HCT116 (cell line): ENCODE measurements at regions not wholly inside any gene's neighbourhood (a gene's known extent, or its start where the extent isn't known, plus 50 kb on each side); places are given as distances from the start of the nearest gene placed in this dataset.

Source experiments
- ATAC-seq: fragments of 200-7000 bp; cut with Tn5 transposase; 2 replicates; pipeline ENCODE4 v1.9.1; 2020; ENCODE audit warnings: mild to moderate bottlenecking, moderate library complexity
- BruUV-seq: library from RNA; stranded (reverse); fragments of 400-500 nt; replicated peaks from 2 replicates; lab custom pipeline; 2021; lab: Mats Ljungman, UMichigan
- CTCF ChIA-PET: fragments of 300-600 bp; sonication (Branson Sonifier 250); formaldehyde crosslinking; loops from one replicate; lab custom pipeline; 2021; ENCODE audit warnings: antibody characterized with exemption; lab: Charles Lee
- POLR2A ChIA-PET: fragments of 300-600, 350-600 bp; sonication (Branson Sonifier 250); formaldehyde crosslinking; loops from one replicate; lab custom pipeline; 2021; ENCODE audit warnings: antibody characterized with exemption; lab: Charles Lee
- RAD21 ChIA-PET, 2 experiments: fragments of 300-600 bp; sonication (Branson Sonifier 250); formaldehyde crosslinking; loops; one replicate each; lab custom pipeline; 2023; ENCODE audit warnings: low total read pairs in 2 of 2; ENCODE audit not compliant: uncharacterized antibody in 2 of 2, unreplicated experiment in 2 of 2, low non-redundant PET in 1 of 2; lab: Charles Lee
- DNase-seq: peaks from one replicate; pipeline ENCODE4 v3.0.0-alpha.2; 2010; ENCODE audit warnings: low read depth, low spot score
- H2AFZ ChIP-seq: fragments of 200-600 bp; shearing (Covaris generic), sonication (generic); 2 replicates; pipeline ENCODE4 v1.6.1; 2017; ENCODE audit warnings: low read depth, mixed run types, mixed read lengths, antibody characterized with exemption, low read length; ENCODE audit not compliant: poor library complexity, severe bottlenecking
- H3K27ac ChIP-seq: 2 replicates; pipeline ENCODE4 v1.5.1; 2012; ENCODE audit warnings: low read depth, low read length
- H3K27me3 ChIP-seq: fragments of 200-600 bp; sonication (generic); 2 replicates; pipeline ENCODE4 v1.6.1; 2016; ENCODE audit warnings: mixed run types, low read length, mixed read lengths; ENCODE audit not compliant: insufficient read depth
- H3K36me3 ChIP-seq, 2 experiments: fragments of 200-500 bp in 1 of 2; fragments of 200-600 bp in 1 of 2; sonication (Bioruptor generic) in 1 of 2; sonication (generic) in 1 of 2; 2 replicates each; pipeline versions ENCODE4 v1.5.1 to v1.6.1; 2014 to 2016; ENCODE audit warnings: low read length in 2 of 2, inconsistent platforms in 1 of 2, mixed read lengths in 1 of 2, mixed run types in 1 of 2; ENCODE audit not compliant: insufficient read depth in 2 of 2, control insufficient read depth in 1 of 2
- H3K4me1 ChIP-seq, 2 experiments: fragments of 200-600 bp in 1 of 2; sonication (generic) in 1 of 2; 2 replicates each; pipeline versions ENCODE4 v1.5.1 to v1.6.1; 2012 to 2017; ENCODE audit warnings: low read length in 2 of 2, inconsistent platforms in 1 of 2, mild to moderate bottlenecking in 1 of 2, mixed read lengths in 1 of 2, mixed run types in 1 of 2, moderate library complexity in 1 of 2; ENCODE audit not compliant: insufficient read depth in 2 of 2, control insufficient read depth in 1 of 2
- H3K4me2 ChIP-seq: fragments of 200-600 bp; sonication (generic); 2 replicates; pipeline ENCODE4 v1.6.1; 2017; ENCODE audit warnings: mixed run types, low read length, mixed read lengths
- H3K4me3 ChIP-seq, 2 experiments: fragments of 200-600 bp in 1 of 2; sonication (generic) in 1 of 2; replicated peaks in 1 of 2; 2 replicates each; pipeline ENCODE4 v1.5.1; 2011 to 2016; ENCODE audit warnings: low read length in 2 of 2, control low read depth in 1 of 2, low read depth in 1 of 2, mild to moderate bottlenecking in 1 of 2, mixed read lengths in 1 of 2, mixed run types in 1 of 2
- H3K79me2 ChIP-seq: fragments of 200-600 bp; sonication (generic); 2 replicates; pipeline ENCODE4 v1.6.1; 2017; ENCODE audit warnings: mild to moderate bottlenecking, mixed run types, low read length, moderate library complexity, mixed read lengths; ENCODE audit not compliant: insufficient read depth
- H3K9ac ChIP-seq: fragments of 200-600 bp; sonication (generic); 2 replicates; pipeline ENCODE4 v1.6.1; 2016; ENCODE audit warnings: low read length, mixed read lengths
- H3K9me2 ChIP-seq: fragments of 200-600 bp; sonication (generic), shearing (Covaris generic); 2 replicates; pipeline ENCODE4 v1.6.1; 2017; ENCODE audit warnings: mixed run types, mild to moderate bottlenecking, moderate library complexity; ENCODE audit not compliant: insufficient read depth
- H3K9me3 ChIP-seq, 2 experiments: fragments of 200-500 bp in 1 of 2; fragments of 200-600 bp in 1 of 2; sonication (Bioruptor generic) in 1 of 2; sonication (generic) in 1 of 2; 2 replicates each; pipeline ENCODE4 v1.6.1; 2014 to 2017; ENCODE audit warnings: low read length in 2 of 2, mixed read lengths in 2 of 2, inconsistent platforms in 1 of 2, low read depth in 1 of 2, mild to moderate bottlenecking in 1 of 2, mixed run types in 1 of 2, moderate library complexity in 1 of 2; ENCODE audit not compliant: control insufficient read depth in 1 of 2, insufficient read depth in 1 of 2
- H4K20me1 ChIP-seq: fragments of 200-600 bp; sonication (generic), shearing (Covaris generic); 2 replicates; pipeline ENCODE4 v1.6.1; 2017; ENCODE audit warnings: mixed run types, mild to moderate bottlenecking, moderate library complexity; ENCODE audit not compliant: insufficient read depth
- ATF3 ChIP-seq: IDR thresholded peaks from 2 replicates; pipeline ENCODE4 v1.6.1; 2012
- CEBPB ChIP-seq: IDR thresholded peaks from 2 replicates; pipeline ENCODE4 v1.6.1; 2012; ENCODE audit warnings: low read depth
- CTCF ChIP-seq, 3 experiments: fragments of 200-600 bp in 1 of 3; sonication (generic) in 1 of 3; IDR thresholded peaks in 2 of 3; conservative IDR thresholded peaks in 1 of 3; 2 replicates each; pipeline ENCODE4 v1.5.1; 2012 to 2017; ENCODE audit warnings: low read depth in 2 of 3, low read length in 2 of 3, antibody characterized with exemption in 1 of 3, borderline replicate concordance in 1 of 3, control low read depth in 1 of 3, mild to moderate bottlenecking in 1 of 3, mixed read lengths in 1 of 3, mixed run types in 1 of 3, moderate library complexity in 1 of 3; ENCODE audit not compliant: insufficient read depth in 1 of 3
- EGR1 ChIP-seq: IDR thresholded peaks from 2 replicates; pipeline ENCODE4 v1.6.1; 2012; ENCODE audit warnings: low read depth
- EZH2 ChIP-seq: fragments of 200-600 bp; sonication (generic); IDR thresholded peaks from 2 replicates; pipeline ENCODE4 v1.6.1; 2017; ENCODE audit warnings: antibody characterized with exemption, mixed run types
- ZBTB33 ChIP-seq: IDR thresholded peaks from 2 replicates; pipeline ENCODE4 v1.6.1; 2011; ENCODE audit warnings: mild to moderate bottlenecking, low read length, moderate library complexity; ENCODE audit not compliant: insufficient replicate concordance; ENCODE audit errors: extremely low read depth
- intact Hi-C: fragments of 100-400 bp; cut with micrococcal nuclease; formaldehyde crosslinking; loops from 2 replicates; pipeline ENCODE4 v1.10.0; 2022

- no peak for ATAC-seq
- intact Hi-C loops, result no loop called here
- CTCF ChIA-PET, result no interaction called here
Measured at GRCh38 chr10:88184543-88185297, 321.3 kb downstream of the PTEN start.

More at GRCh38 chr10:88184543-88185297, 321.3 kb downstream of the PTEN start:
- DNase-seq, result no peak
- BruUV-seq, result no TSS peak
- no peak overlapping the region for H3K4me3 ChIP-seq
- H3K79me2 ChIP-seq, result no peaks in the 10 kb centered on the region
- no peaks in the 10 kb centered on the region for H3K4me1 ChIP-seq
- H3K36me3 ChIP-seq, result no peaks in the 10 kb centered on the region
- no peaks in the 10 kb centered on the region for H4K20me1 ChIP-seq
- ChIA-PET POLR2A (no interaction called here), RAD21 (no interaction called here)
- H3K27me3 ChIP-seq, result no peaks in the 10 kb centered on the region
- no peaks in the 10 kb centered on the region for H3K9me3 ChIP-seq
- H3K4me2 ChIP-seq, result no peak overlapping the region
- no peaks in the 10 kb centered on the region for H3K9me2 ChIP-seq
- no peak overlapping the region for H2AFZ ChIP-seq
- no peak overlapping the region for H3K9ac ChIP-seq
- TF ChIP-seq CTCF (IDR thresholded peaks at IDR 0.05 in 2 of 3, conservative IDR thresholded peaks at IDR 0.05 in 1 of 3; ENCODE audit: borderline replicate concordance in 1 of 3, insufficient read depth in 1 of 3, low read depth in 2 of 3, low read length in 2 of 3), result no peak
- no peak for TF ChIP-seq CEBPB
- TF ChIP-seq ATF3, result no peak
- TF ChIP-seq ZBTB33, result no peak
- TF ChIP-seq EZH2, result no peak
- TF ChIP-seq EGR1, result no peak
- H3K27ac ChIP-seq, result no peak overlapping the region
